ENCODE measurements at regions not wholly inside any gene's neighbourhood (a gene's known extent, or its start where the extent isn't known, plus 50 kb on each side); places are given as distances from the start of the nearest gene placed in this dataset.
"Not testable (repeated sequence)": the region's sequence is repeated elsewhere in the genome, so short reads cannot be mapped to it uniquely, and the experiment has no call there.

DNA sequence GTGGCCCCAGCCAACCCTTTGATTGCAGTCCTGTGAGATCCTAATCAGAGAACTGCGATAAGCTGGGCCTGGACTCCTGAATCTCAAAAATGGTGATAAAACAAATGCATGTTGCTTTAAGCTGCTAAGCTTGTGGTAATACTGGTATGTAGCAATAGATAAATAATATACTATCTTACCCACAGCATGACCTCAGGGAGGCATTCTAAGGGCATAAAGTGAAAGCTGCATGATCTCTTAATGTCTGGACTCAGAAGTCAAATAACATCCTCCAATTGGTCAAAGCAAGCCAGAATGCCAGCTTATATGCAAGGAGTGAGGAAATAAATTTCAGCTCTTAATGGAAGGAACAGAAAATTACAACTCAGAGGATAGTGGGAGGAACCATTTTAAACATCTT, 246.1 kb downstream of the FSIP2 start:
- Histone ChIP-seq H3K27me3 (no peaks in the 10 kb centered on the region), H3K36me3 (no peaks in the 10 kb centered on the region), H3K4me1 (no peaks in the 10 kb centered on the region), H3K9me3 (no peaks in the 10 kb centered on the region), H3K27ac (no peak overlapping the region), H3K4me3 (no peak overlapping the region)
- no peak for DNase-seq (ENCODE audit: low spot score in 2 of 2)
- WGBS: 83% methylated on average over 1 of the region's 1 CpG
- no peak for TF ChIP-seq POLR2AphosphoS5 (IDR thresholded peaks at IDR 0.05)
- TF ChIP-seq EP300 (IDR thresholded peaks at IDR 0.05): no peak
- no peak for TF ChIP-seq POLR2A (IDR thresholded peaks at IDR 0.05)
- TF ChIP-seq, protein P1, sequence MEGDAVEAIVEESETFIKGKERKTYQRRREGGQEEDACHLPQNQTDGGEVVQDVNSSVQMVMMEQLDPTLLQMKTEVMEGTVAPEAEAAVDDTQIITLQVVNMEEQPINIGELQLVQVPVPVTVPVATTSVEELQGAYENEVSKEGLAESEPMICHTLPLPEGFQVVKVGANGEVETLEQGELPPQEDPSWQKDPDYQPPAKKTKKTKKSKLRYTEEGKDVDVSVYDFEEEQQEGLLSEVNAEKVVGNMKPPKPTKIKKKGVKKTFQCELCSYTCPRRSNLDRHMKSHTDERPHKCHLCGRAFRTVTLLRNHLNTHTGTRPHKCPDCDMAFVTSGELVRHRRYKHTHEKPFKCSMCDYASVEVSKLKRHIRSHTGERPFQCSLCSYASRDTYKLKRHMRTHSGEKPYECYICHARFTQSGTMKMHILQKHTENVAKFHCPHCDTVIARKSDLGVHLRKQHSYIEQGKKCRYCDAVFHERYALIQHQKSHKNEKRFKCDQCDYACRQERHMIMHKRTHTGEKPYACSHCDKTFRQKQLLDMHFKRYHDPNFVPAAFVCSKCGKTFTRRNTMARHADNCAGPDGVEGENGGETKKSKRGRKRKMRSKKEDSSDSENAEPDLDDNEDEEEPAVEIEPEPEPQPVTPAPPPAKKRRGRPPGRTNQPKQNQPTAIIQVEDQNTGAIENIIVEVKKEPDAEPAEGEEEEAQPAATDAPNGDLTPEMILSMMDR (IDR thresholded peaks at IDR 0.05): no peak

DNA sequence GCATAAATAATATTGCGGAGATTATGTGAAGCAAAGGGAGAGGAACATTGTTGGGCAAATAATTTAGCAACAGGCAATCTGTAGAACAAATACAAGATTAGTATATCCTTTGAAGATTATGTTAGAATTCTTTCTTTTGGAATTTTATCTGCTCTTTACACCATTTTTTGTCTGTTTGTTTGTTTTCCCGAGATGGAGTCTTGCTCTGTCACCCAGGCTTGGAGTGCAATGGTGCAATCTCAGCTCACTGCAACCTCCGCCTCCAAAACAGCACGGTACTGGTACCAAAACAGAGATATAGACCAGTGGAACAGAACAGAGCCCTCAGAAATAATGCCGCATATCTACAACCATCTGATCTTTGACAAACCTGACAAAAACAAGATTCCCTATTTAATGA, 250.3 kb downstream of the FSIP2 start:
- not testable (repeated sequence) for H3K36me3 ChIP-seq; H3K4me3 ChIP-seq; DNase-seq (ENCODE audit: low spot score in 2 of 2); H3K27ac ChIP-seq; H3K9me3 ChIP-seq; H3K4me1 ChIP-seq; H3K27me3 ChIP-seq
- 91% methylated on average over 5 of the region's 5 CpGs for WGBS

DNA sequence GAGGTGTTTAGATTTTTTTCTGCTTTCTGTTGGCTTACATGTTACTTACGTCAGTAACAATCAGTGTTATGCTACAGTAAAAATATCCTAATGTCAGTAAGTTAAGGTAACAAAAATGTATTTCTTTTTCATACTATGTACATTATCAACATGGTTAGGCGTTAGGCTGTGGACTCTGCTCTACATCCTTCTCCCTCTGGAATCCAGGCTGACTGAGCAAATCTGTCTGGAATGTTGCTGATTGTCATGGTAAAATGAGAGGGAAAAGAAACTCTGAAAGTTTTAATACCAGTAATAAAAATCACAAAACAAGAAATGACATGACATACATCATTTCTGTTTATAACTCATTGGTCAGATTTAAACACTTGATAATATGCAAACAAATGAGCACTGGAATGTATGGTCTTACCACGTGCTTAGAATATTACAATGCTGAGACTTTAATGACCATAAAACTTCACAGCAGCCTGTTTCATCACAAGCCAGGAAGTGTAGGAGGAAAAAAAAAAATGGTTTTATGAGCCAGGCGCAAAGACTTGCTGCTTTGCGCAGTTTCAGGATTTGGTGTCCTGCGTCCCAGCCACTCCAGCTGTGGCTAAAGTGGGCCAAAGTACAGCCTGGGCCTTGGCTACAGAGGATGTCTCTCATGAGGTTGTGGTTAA, 252.4 kb downstream of the FSIP2 start:
- TF ChIP-seq POLR2A (IDR thresholded peaks at IDR 0.05): no peak
- no peak overlapping the region for H3K4me3 ChIP-seq
- 91% methylated on average over 6 of the region's 6 CpGs for WGBS
- H3K9me3 ChIP-seq: no peaks in the 10 kb centered on the region
- no peaks in the 10 kb centered on the region for H3K4me1 ChIP-seq
- H3K27ac ChIP-seq: no peak overlapping the region
- H3K36me3 ChIP-seq: no peaks in the 10 kb centered on the region
- H3K27me3 ChIP-seq: no peaks in the 10 kb centered on the region
- DNase-seq (ENCODE audit: low spot score in 2 of 2): no peak

DNA sequence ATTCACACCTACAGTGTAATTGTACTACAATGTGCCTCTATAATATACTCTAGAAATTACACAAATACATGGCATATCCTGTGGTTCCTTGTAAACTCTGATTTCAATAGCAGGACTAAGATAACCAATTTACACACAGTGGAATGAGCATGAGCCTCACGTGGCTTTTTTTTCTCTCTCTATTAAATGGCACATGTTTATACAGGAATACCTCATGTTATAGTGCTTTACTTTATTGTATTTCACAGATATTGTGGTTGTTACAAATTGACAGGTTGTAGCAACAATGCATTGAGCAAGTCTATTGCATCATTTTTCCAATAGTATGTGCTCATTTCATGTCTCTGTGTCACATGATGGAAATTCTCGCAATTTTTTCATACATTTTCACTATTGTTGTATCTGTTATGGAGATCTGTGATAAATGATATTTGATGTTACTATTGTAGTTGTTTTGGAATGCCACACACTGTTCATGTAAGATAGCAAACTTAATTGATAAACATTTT, 260.0 kb downstream of the FSIP2 start:
- H3K4me3 ChIP-seq: no peak overlapping the region
- TF ChIP-seq POLR2AphosphoS5 (IDR thresholded peaks at IDR 0.05) (no peak), POLR2A (IDR thresholded peaks at IDR 0.05) (no peak), EP300 (IDR thresholded peaks at IDR 0.05) (no peak)
- TF ChIP-seq, protein P1 (IDR thresholded peaks at IDR 0.05): no peak
- no peak overlapping the region for H3K27ac ChIP-seq
- DNase-seq (ENCODE audit: low spot score in 2 of 2): no peak
- H3K36me3 ChIP-seq: no peaks in the 10 kb centered on the region
- H3K9me3 ChIP-seq: no peaks in the 10 kb centered on the region
- H3K4me1 ChIP-seq: no peaks in the 10 kb centered on the region
- 90% methylated on average over 2 of the region's 2 CpGs for WGBS
- H3K27me3 ChIP-seq: no peaks in the 10 kb centered on the region

DNA sequence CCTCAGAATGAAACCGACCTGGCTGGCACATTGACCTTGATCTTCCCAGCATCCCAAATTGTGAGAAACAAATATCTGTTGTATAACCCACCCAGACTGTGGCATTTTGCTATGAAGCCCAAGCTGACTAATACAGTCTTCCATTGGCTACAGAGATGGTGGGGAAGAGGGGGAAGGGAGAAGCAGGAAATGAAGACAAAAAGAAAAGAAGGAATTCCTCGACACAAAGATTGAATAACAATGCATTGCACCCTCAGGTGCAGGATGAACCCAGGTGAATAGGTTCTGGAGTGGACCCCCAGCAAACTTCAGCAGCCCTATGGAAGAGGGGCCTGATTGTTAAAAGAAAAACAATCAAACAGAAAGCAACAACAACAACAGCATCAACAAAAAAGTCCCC, 270.7 kb downstream of the FSIP2 start:
- H3K27me3 ChIP-seq: no peaks in the 10 kb centered on the region
- no peak for TF ChIP-seq POLR2A (IDR thresholded peaks at IDR 0.05)
- 82% methylated on average over 2 of the region's 2 CpGs for WGBS
- no peak for DNase-seq (ENCODE audit: low spot score in 2 of 2)
- no peaks in the 10 kb centered on the region for H3K4me1 ChIP-seq
- no peaks in the 10 kb centered on the region for H3K36me3 ChIP-seq
- H3K27ac ChIP-seq: no peak overlapping the region
- H3K9me3 ChIP-seq: peaks cover 24% of the 10 kb centered on the region
- H3K4me3 ChIP-seq: no peak overlapping the region

DNA sequence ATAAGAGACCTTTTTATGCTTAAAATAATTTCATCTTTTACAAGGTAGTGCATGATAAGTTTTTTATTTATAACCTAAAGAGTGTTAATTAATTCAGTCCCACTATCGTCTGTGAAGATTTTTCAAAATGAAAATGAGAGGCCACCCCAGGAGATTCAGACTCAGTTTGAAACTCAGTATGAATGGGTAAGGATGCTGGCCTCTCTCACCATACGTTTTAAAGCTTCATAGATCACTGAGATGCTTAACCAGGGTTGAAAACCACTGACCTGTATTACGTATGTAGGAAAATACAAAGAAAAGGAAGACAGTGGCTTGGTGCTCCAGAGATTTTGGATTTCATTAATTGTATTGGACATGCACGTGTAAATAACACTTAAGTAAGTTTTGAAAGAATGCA, 278.7 kb downstream of the FSIP2 start:
- TF ChIP-seq EP300 (IDR thresholded peaks at IDR 0.05) (no peak), POLR2A (IDR thresholded peaks at IDR 0.05) (no peak), POLR2AphosphoS5 (IDR thresholded peaks at IDR 0.05) (no peak)
- TF ChIP-seq, protein P1 (IDR thresholded peaks at IDR 0.05): no peak
- Histone ChIP-seq H3K27ac (no peak overlapping the region), H3K9me3 (peaks cover 17% of the 10 kb centered on the region), H3K36me3 (no peaks in the 10 kb centered on the region), H3K27me3 (no peaks in the 10 kb centered on the region), H3K4me1 (no peaks in the 10 kb centered on the region), H3K4me3 (no peak overlapping the region)
- WGBS: 83% methylated on average over 4 of the region's 4 CpGs
- no peak for DNase-seq (ENCODE audit: low spot score in 2 of 2)

DNA sequence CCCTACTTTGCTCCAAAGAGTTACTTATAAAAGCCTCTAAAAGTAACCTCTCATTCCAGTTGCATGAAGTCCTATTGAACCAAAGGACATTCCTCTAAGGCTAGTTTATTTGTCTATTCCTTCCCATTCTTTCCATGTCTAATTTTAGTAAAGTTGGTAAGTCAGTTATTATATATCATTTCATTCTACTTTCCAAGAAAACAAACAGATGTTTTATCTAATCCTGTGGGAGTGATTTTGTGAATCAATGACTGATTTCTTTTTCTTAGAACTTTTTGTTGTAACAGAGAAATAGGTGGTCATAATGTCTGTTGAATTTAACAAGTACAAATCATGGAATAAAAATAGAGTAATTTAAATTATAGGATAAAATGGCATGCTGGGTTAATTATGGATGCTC, 286.3 kb downstream of the FSIP2 start:
- Histone ChIP-seq H3K27me3 (no peaks in the 10 kb centered on the region), H3K9me3 (no peaks in the 10 kb centered on the region), H3K27ac (no peak overlapping the region), H3K4me3 (no peak overlapping the region), H3K4me1 (no peaks in the 10 kb centered on the region), H3K36me3 (no peaks in the 10 kb centered on the region)
- TF ChIP-seq, protein P1 (IDR thresholded peaks at IDR 0.05): no peak
- TF ChIP-seq EP300 (IDR thresholded peaks at IDR 0.05): no peak
- no peak for TF ChIP-seq POLR2A (IDR thresholded peaks at IDR 0.05)
- TF ChIP-seq POLR2AphosphoS5 (IDR thresholded peaks at IDR 0.05): no peak
- no peak for DNase-seq (ENCODE audit: low spot score in 2 of 2)
